Endothelial cell (in vitro differentiated cells): ENCODE measurements at regions not wholly inside any gene's neighbourhood (a gene's known extent, or its start where the extent isn't known, plus 50 kb on each side); places are given as distances from the start of the nearest gene placed in this dataset.

ENCODE experiments used
- DNase-seq: peaks from one replicate; pipeline ENCODE4 v3.0.0; 2021; ENCODE audit warnings: low spot score
- H3K27ac Mint-ChIP-seq: one replicate; pipeline ENCODE4 v1.8.0; 2021; ENCODE audit warnings: mixed read lengths, inconsistent platforms; ENCODE audit not compliant: unreplicated experiment
- H3K27me3 Mint-ChIP-seq: one replicate; pipeline ENCODE4 v1.8.0; 2021; ENCODE audit warnings: mild to moderate bottlenecking, moderate library complexity, mixed read lengths, inconsistent platforms; ENCODE audit not compliant: unreplicated experiment
- H3K36me3 Mint-ChIP-seq: one replicate; pipeline ENCODE4 v1.8.0; 2021; ENCODE audit warnings: mild to moderate bottlenecking, low read depth, mixed read lengths, inconsistent platforms; ENCODE audit not compliant: unreplicated experiment
- H3K4me1 Mint-ChIP-seq: one replicate; pipeline ENCODE4 v1.8.0; 2021; ENCODE audit warnings: mild to moderate bottlenecking, mixed read lengths, inconsistent platforms; ENCODE audit not compliant: unreplicated experiment
- H3K4me3 Mint-ChIP-seq: one replicate; pipeline ENCODE4 v1.8.0; 2021; ENCODE audit warnings: mild to moderate bottlenecking, mixed read lengths, inconsistent platforms; ENCODE audit not compliant: unreplicated experiment
- H3K9me3 Mint-ChIP-seq: one replicate; pipeline ENCODE4 v1.8.0; 2021; ENCODE audit warnings: mixed read lengths, inconsistent platforms; ENCODE audit not compliant: unreplicated experiment
- CTCF ChIP-seq: fragments of 200-600 bp; sonication (generic); IDR thresholded peaks from one replicate; pipeline ENCODE4 v1.5.0; 2021; ENCODE audit warnings: antibody characterized with exemption; ENCODE audit not compliant: unreplicated experiment

- Mint-ChIP-seq H3K27ac (no peak overlapping the region), H3K4me1 (peaks cover 10% of the 10 kb centered on the region), H3K36me3 (no peaks in the 10 kb centered on the region), H3K9me3 (no peaks in the 10 kb centered on the region), H3K27me3 (peaks cover 9% of the 10 kb centered on the region), H3K4me3 (no peak overlapping the region)
- DNase-seq = no peak
- no peak for TF ChIP-seq CTCF
Measured at GRCh38 chr10:100612601-100613595, 77.2 kb downstream of the HIF1AN start.

- H3K36me3 Mint-ChIP-seq = no peaks in the 10 kb centered on the region
- H3K27me3 Mint-ChIP-seq = peaks cover 10% of the 10 kb centered on the region
- H3K4me1 Mint-ChIP-seq = peaks cover 10% of the 10 kb centered on the region
- no peak overlapping the region for H3K27ac Mint-ChIP-seq
- TF ChIP-seq CTCF = no peak
- no peaks in the 10 kb centered on the region for H3K9me3 Mint-ChIP-seq
- DNase-seq = no peak
- no peak overlapping the region for H3K4me3 Mint-ChIP-seq
Measured at GRCh38 chr10:100613846-100614245, 78.1 kb downstream of the HIF1AN start.

- DNase-seq = no peak
- Mint-ChIP-seq H3K4me3 (no peak overlapping the region), H3K27me3 (peaks cover 12% of the 10 kb centered on the region), H3K27ac (no peak overlapping the region), H3K9me3 (no peaks in the 10 kb centered on the region), H3K36me3 (no peaks in the 10 kb centered on the region), H3K4me1 (peaks cover 10% of the 10 kb centered on the region)
- TF ChIP-seq CTCF = no peak
Measured at GRCh38 chr10:100614429-100615095, 78.8 kb downstream of the HIF1AN start.

- Mint-ChIP-seq H3K9me3 (no peaks in the 10 kb centered on the region), H3K27ac (no peak overlapping the region), H3K4me3 (no peak overlapping the region), H3K36me3 (no peaks in the 10 kb centered on the region), H3K4me1 (peaks cover 10% of the 10 kb centered on the region), H3K27me3 (peaks cover 12% of the 10 kb centered on the region)
- TF ChIP-seq CTCF = no peak
- no peak for DNase-seq
Measured at GRCh38 chr10:100615241-100615640, 79.5 kb downstream of the HIF1AN start.

- Mint-ChIP-seq H3K4me3 (no peak overlapping the region), H3K27me3 (peaks cover 12% of the 10 kb centered on the region), H3K9me3 (no peaks in the 10 kb centered on the region), H3K36me3 (no peaks in the 10 kb centered on the region), H3K27ac (no peak overlapping the region), H3K4me1 (peaks cover 10% of the 10 kb centered on the region)
- DNase-seq = no peak
- TF ChIP-seq CTCF = no peak
Measured at GRCh38 chr10:100615908-100616307, 80.2 kb downstream of the HIF1AN start.
